HEK293T (cell line): ENCODE measurements at regions not wholly inside any gene's neighbourhood (a gene's known extent, or its start where the extent isn't known, plus 50 kb on each side); places are given as distances from the start of the nearest gene placed in this dataset.

Source experiments
- CTCF ChIA-PET: fragments of 350-600 bp; formaldehyde crosslinking; extraction: SDS; loops from one replicate; lab custom pipeline; 2021; ENCODE audit warnings: antibody characterized with exemption, inconsistent platforms; lab: Yijun Ruan, JAX
- POLR2A ChIA-PET: fragments of 350-600 bp; formaldehyde crosslinking; extraction: SDS; loops from one replicate; lab custom pipeline; 2020; ENCODE audit warnings: antibody characterized with exemption, inconsistent platforms; lab: Yijun Ruan, JAX
- DNase-seq: peaks from one replicate; pipeline ENCODE4 v3.0.0; 2012; ENCODE audit warnings: mixed read lengths; ENCODE audit errors: extremely low spot score
- ARNT ChIP-seq: fragments of 450-650 bp; IDR thresholded peaks from 2 replicates; pipeline ENCODE4 v1.6.1; 2017; ENCODE audit warnings: mild to moderate bottlenecking
- BHLHE40 ChIP-seq: fragments of 450-650 bp; IDR thresholded peaks from 2 replicates; pipeline ENCODE4 v1.6.1; 2016; ENCODE audit warnings: mild to moderate bottlenecking, moderate library complexity, borderline replicate concordance
- CTBP1 ChIP-seq: fragments of 450-650 bp; IDR thresholded peaks from 2 replicates; pipeline ENCODE4 v1.6.1; 2016; ENCODE audit warnings: borderline replicate concordance
- ELF4 ChIP-seq: fragments of 450-650 bp; IDR thresholded peaks from 2 replicates; pipeline ENCODE4 v1.6.1; 2017; ENCODE audit warnings: antibody characterized with exemption
- FOXA1 ChIP-seq: fragments of 450-650 bp; IDR thresholded peaks from 2 replicates; pipeline ENCODE4 v1.6.1; 2016; ENCODE audit warnings: mild to moderate bottlenecking
- FOXK2 ChIP-seq: fragments of 450-650 bp; IDR thresholded peaks from 2 replicates; pipeline ENCODE4 v1.6.1; 2016; ENCODE audit warnings: mild to moderate bottlenecking
- FOXM1 ChIP-seq: fragments of 450-650 bp; IDR thresholded peaks from 2 replicates; pipeline ENCODE4 v1.6.1; 2017; ENCODE audit warnings: mild to moderate bottlenecking, borderline replicate concordance
- HDGF ChIP-seq: fragments of 450-650 bp; IDR thresholded peaks from 2 replicates; pipeline ENCODE4 v1.6.1; 2017; ENCODE audit warnings: antibody characterized with exemption, borderline replicate concordance
- L3MBTL2 ChIP-seq: fragments of 450-650 bp; conservative IDR thresholded peaks from 2 replicates; pipeline ENCODE4 v1.6.1; 2016; ENCODE audit warnings: mild to moderate bottlenecking
- LEF1 ChIP-seq: fragments of 450-650 bp; IDR thresholded peaks from 2 replicates; pipeline ENCODE4 v1.6.1; 2017; ENCODE audit warnings: mild to moderate bottlenecking, borderline replicate concordance
- NFRKB ChIP-seq: fragments of 450-650 bp; IDR thresholded peaks from 2 replicates; pipeline ENCODE4 v1.6.1; 2016; ENCODE audit warnings: mild to moderate bottlenecking, moderate library complexity
- SP1 ChIP-seq: fragments of 450-650 bp; IDR thresholded peaks from 2 replicates; pipeline ENCODE4 v1.6.1; 2017
- SUZ12 ChIP-seq: fragments of 450-650 bp; IDR thresholded peaks from 2 replicates; pipeline ENCODE4 v1.6.1; 2016; ENCODE audit warnings: mild to moderate bottlenecking
- TARDBP ChIP-seq: fragments of 450-650 bp; IDR thresholded peaks from 2 replicates; pipeline ENCODE4 v1.6.1; 2016
- ZNF384 ChIP-seq: fragments of 450-650 bp; IDR thresholded peaks from 2 replicates; pipeline ENCODE4 v1.6.1; 2016
- TF ChIP-seq, protein P1 (sequence below): fragments of 450-650 bp; IDR thresholded peaks from 2 replicates; pipeline ENCODE4 v1.6.1; 2016

- TF ChIP-seq ARNT (no peak), BHLHE40 (no peak), FOXA1 (no peak), ZNF384 (no peak), LEF1 (no peak), TARDBP (no peak), L3MBTL2 (no peak), SUZ12 (no peak), FOXK2 (no peak), CTBP1 (no peak), SP1 (no peak), ELF4 (no peak), HDGF (no peak), NFRKB (no peak), FOXM1 (no peak)
- TF ChIP-seq, protein P1, sequence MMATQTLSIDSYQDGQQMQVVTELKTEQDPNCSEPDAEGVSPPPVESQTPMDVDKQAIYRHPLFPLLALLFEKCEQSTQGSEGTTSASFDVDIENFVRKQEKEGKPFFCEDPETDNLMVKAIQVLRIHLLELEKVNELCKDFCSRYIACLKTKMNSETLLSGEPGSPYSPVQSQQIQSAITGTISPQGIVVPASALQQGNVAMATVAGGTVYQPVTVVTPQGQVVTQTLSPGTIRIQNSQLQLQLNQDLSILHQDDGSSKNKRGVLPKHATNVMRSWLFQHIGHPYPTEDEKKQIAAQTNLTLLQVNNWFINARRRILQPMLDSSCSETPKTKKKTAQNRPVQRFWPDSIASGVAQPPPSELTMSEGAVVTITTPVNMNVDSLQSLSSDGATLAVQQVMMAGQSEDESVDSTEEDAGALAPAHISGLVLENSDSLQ = no peak
- ChIA-PET CTCF (no interaction called here), POLR2A (no interaction called here)
- no peak for DNase-seq
Observed at GRCh38 chr3:168995129-168995528, 668.4 kb downstream of the MECOM start.

GRCh38 chr3:168991803-168992202 lies 671.7 kb downstream of the MECOM start:
- POLR2A ChIA-PET = no interaction called here
- DNase-seq = no peak
- TF ChIP-seq ZNF384 (no peak), FOXK2 (no peak), CTBP1 (no peak), NFRKB (no peak), BHLHE40 (no peak), HDGF (no peak), LEF1 (no peak), FOXA1 (no peak), FOXM1 (no peak), L3MBTL2 (no peak), ARNT (no peak), TARDBP (no peak), SP1 (no peak), ELF4 (no peak), SUZ12 (no peak)
- TF ChIP-seq, protein P1 = no peak
- CTCF ChIA-PET = no interaction called here

DNA sequence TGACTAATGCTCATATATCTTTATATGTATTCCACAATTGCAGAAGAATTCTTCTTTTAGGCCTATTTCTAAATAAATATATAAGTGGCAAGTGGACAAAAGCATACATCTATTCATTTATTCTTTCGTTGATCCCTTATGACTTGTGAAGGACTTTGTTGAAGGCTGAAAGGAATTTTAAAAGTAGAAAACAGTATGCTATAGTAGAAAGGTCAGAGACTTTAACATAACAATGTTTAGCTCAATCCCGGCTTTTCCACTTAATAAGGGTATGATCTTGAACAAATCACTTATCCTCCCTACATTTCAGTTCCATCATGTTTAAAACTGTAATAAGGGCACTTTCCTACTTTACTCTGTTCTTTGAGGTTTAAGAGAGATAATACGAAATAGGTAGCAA lies 672.9 kb downstream of the MECOM start:
- CTCF ChIA-PET = no interaction called here
- no peak for DNase-seq
- no peak for TF ChIP-seq ARNT
- no peak for TF ChIP-seq TARDBP
- no peak for TF ChIP-seq BHLHE40
- TF ChIP-seq L3MBTL2 = no peak
- TF ChIP-seq FOXA1 = no peak
- TF ChIP-seq HDGF = no peak
- no peak for TF ChIP-seq ELF4
- TF ChIP-seq ZNF384 = no peak
- TF ChIP-seq CTBP1 = no peak
- TF ChIP-seq SUZ12 = no peak
- TF ChIP-seq NFRKB = no peak
- TF ChIP-seq, protein P1 = no peak
- POLR2A ChIA-PET = no interaction called here

- ChIA-PET CTCF (no interaction called here), POLR2A (no interaction called here)
- TF ChIP-seq NFRKB = no peak
- TF ChIP-seq, protein P1 = no peak
- no peak for TF ChIP-seq FOXK2
- no peak for TF ChIP-seq ELF4
- TF ChIP-seq BHLHE40 = no peak
- TF ChIP-seq ARNT = no peak
- no peak for TF ChIP-seq ZNF384
- DNase-seq = no peak
Observed at GRCh38 chr3:168990134-168990533, 673.4 kb downstream of the MECOM start.

DNA sequence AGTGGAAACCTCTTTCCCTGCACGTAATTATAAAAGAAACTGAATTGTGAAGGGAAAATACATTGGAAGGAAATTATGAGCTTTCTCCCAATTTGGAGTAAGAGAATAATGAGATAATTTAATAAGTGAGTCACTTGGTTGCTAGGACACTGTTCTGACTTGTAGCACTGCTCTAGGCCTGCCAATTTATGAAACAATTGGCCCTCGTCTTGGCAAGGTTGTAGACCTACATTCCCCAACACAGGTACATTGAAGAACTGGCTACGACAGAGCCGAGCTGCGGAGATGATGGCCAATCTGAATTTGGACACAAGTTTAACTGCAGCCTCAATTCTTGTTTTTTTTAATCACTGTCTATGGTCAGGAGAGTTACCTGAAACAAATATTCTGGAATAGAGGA lies 674.1 kb downstream of the MECOM start:
- TF ChIP-seq FOXK2 (no peak), TARDBP (no peak), HDGF (no peak), L3MBTL2 (no peak), FOXM1 (no peak), ARNT (no peak)
- DNase-seq = no peak
- CTCF ChIA-PET = no interaction called here
- POLR2A ChIA-PET = no interaction called here

GRCh38 chr3:168988853-168989252 lies 674.7 kb downstream of the MECOM start:
- CTCF ChIA-PET = no interaction called here
- no peak for DNase-seq
- POLR2A ChIA-PET = no interaction called here
- TF ChIP-seq, protein P1 = no peak
- TF ChIP-seq LEF1 (no peak), FOXK2 (no peak), BHLHE40 (no peak), ELF4 (no peak), SP1 (no peak), TARDBP (no peak), NFRKB (no peak), FOXA1 (no peak), CTBP1 (no peak), ARNT (no peak), ZNF384 (no peak), FOXM1 (no peak)
